K562 (cell line): ENCODE measurements at regions not wholly inside any gene's neighbourhood (a gene's known extent, or its start where the extent isn't known, plus 50 kb on each side); places are given as distances from the start of the nearest gene placed in this dataset.

Source experiments
- DIDO1 ChIP-seq: fragments of 450-650 bp; IDR thresholded peaks from 2 replicates; pipeline ENCODE4 v1.6.1; 2016; ENCODE audit warnings: low read depth, missing biosample characterization, missing genetic modification characterization
- GTF2E2 ChIP-seq: fragments of 200-800 bp; sonication (Bioruptor generic); IDR thresholded peaks from 2 replicates; pipeline ENCODE4 v1.6.1; 2016; ENCODE audit warnings: missing genetic modification characterization, missing compliant biosample characterization
- HDAC3 ChIP-seq: fragments of 450-650 bp; IDR thresholded peaks from 2 replicates; pipeline ENCODE4 v1.6.1; 2018; ENCODE audit warnings: borderline replicate concordance, mild to moderate bottlenecking, moderate library complexity; ENCODE audit not compliant: partially characterized antibody
- NCOA1 ChIP-seq: fragments of 450-650 bp; IDR thresholded peaks from 2 replicates; pipeline ENCODE4 v1.6.1; 2016; ENCODE audit warnings: low read depth
- PRPF4 ChIP-seq: fragments of 200-400 bp; formaldehyde crosslinking; IDR thresholded peaks from one replicate; pipeline ENCODE4 v1.6.1; 2017; ENCODE audit warnings: low read length, low read depth, mild to moderate bottlenecking; ENCODE audit not compliant: insufficient read depth, poor library complexity, severe bottlenecking
- SRSF9 ChIP-seq: fragments of 200-400 bp; formaldehyde crosslinking; IDR thresholded peaks from 2 replicates; pipeline ENCODE4 v1.6.1; 2017; ENCODE audit warnings: low read depth, low read length, borderline replicate concordance
- XRCC3 ChIP-seq: fragments of 450-650 bp; IDR thresholded peaks from 2 replicates; pipeline ENCODE4 v1.6.1; 2017; ENCODE audit warnings: mild to moderate bottlenecking, moderate library complexity
- TF ChIP-seq, protein P1 (sequence below): sonication (generic); formaldehyde crosslinking; IDR thresholded peaks from 2 replicates; pipeline ENCODE4 v1.8.1; 2023; ENCODE audit warnings: mild to moderate bottlenecking, missing genetic modification reagents
- TF ChIP-seq, protein P2 (sequence below): fragments of 450-650 bp; conservative IDR thresholded peaks from 2 replicates; pipeline ENCODE4 v1.6.1; 2016; ENCODE audit warnings: missing genetic modification characterization, low read depth, mild to moderate bottlenecking, missing compliant biosample characterization, moderate library complexity

DNA sequence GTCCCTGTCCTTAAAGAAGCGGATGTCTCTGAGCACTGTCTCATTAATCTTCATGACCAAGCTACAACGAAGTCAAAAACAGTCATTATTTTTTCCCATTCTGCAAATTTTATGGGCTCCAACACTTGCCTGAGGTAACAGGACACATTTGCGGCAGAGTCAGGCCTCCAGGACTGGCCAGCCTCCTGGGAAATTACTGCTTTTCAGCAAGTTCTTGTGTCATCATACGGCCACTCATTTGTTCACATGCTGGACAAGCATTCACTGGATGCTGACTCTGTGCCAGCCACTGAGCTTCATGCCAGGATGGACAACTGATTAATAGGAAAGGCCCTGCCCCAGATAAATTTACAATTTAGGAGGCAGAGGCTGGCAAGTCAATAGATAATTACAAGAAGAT is 305.7 kb downstream of the ACTL7B start (continued):
- no peak for TF ChIP-seq XRCC3
- no peak for TF ChIP-seq GTF2E2 (tag)
- TF ChIP-seq HDAC3, result no peak
- no peak for TF ChIP-seq DIDO1 (tag)
- TF ChIP-seq PRPF4, result no peak
- TF ChIP-seq, protein P1, sequence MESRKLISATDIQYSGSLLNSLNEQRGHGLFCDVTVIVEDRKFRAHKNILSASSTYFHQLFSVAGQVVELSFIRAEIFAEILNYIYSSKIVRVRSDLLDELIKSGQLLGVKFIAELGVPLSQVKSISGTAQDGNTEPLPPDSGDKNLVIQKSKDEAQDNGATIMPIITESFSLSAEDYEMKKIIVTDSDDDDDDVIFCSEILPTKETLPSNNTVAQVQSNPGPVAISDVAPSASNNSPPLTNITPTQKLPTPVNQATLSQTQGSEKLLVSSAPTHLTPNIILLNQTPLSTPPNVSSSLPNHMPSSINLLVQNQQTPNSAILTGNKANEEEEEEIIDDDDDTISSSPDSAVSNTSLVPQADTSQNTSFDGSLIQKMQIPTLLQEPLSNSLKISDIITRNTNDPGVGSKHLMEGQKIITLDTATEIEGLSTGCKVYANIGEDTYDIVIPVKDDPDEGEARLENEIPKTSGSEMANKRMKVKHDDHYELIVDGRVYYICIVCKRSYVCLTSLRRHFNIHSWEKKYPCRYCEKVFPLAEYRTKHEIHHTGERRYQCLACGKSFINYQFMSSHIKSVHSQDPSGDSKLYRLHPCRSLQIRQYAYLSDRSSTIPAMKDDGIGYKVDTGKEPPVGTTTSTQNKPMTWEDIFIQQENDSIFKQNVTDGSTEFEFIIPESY (CRISPR knock-in tag), result no peak
- TF ChIP-seq SRSF9, result no peak
- TF ChIP-seq, protein P2, sequence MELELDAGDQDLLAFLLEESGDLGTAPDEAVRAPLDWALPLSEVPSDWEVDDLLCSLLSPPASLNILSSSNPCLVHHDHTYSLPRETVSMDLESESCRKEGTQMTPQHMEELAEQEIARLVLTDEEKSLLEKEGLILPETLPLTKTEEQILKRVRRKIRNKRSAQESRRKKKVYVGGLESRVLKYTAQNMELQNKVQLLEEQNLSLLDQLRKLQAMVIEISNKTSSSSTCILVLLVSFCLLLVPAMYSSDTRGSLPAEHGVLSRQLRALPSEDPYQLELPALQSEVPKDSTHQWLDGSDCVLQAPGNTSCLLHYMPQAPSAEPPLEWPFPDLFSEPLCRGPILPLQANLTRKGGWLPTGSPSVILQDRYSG (tag), result no peak
- no peak for TF ChIP-seq NCOA1
